IPS DF 4.7 (cell line): ENCODE measurements at regions not wholly inside any gene's neighbourhood (a gene's known extent, or its start where the extent isn't known, plus 50 kb on each side); places are given as distances from the start of the nearest gene placed in this dataset.

ENCODE experiments used
- DNase-seq: peaks from one replicate; pipeline ENCODE4 v3.0.0-alpha.2; 2013; ENCODE audit warnings: low spot score; ENCODE audit errors: extremely low read depth

DNA sequence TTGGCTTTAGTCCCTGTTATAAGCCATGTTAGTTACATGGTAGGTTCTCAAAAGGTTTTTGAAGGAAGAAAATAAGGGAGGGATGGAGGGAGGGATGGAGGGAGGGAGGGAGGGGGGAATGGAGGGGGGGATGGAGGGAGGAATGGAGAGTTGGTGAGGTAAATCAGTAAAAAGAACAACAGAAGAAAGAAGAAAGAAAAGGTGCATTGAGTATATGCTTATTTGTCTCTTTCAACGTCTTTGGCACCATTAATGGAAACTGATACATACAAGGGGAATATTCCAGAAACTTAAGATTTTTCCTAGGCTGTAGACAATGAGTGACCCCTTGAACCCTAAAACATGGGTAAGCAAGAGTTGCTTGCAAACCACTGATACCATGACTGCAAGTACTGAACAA lies 1056.3 kb downstream of the CDH11 start:
- DNase-seq, result no peak

DNA sequence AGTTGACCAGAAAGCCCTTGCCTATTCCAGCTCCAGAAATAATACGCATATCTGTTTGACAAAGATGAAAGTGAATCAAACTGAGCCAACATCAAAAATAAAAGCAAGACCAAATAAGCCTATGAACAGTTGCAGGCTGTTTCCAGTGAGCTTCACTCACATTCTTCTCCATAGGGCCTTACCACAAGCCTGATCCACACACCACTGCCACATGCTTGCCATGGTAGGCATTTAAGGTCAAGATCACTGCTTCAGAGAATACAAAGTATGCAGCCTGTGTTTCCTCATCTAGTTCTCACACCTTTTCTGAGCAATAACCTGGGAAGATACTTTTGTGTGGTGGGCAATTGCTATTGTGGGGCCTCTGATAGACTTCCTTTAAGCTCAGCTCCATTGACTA lies 1060.2 kb downstream of the CDH11 start:
- no peak for DNase-seq

DNA sequence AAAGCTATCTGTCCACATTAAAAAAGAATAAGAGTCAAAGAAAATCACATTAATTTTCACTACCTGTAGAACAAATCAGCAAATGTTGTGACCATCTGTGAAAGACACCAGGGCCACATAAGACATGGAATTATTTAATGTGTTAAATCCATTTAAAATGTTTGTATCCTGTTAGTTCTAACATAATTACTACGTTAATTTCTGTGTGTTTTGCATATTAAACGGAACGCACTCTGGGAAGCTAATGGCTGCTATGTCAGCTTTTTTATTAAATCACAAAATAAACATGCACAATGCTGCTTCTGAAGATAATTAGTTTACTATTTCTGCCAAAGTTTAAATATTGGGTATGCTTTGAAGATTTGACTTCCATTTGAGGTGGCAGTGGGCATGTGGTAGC lies 1061.2 kb downstream of the CDH11 start:
- DNase-seq, result no peak

DNA sequence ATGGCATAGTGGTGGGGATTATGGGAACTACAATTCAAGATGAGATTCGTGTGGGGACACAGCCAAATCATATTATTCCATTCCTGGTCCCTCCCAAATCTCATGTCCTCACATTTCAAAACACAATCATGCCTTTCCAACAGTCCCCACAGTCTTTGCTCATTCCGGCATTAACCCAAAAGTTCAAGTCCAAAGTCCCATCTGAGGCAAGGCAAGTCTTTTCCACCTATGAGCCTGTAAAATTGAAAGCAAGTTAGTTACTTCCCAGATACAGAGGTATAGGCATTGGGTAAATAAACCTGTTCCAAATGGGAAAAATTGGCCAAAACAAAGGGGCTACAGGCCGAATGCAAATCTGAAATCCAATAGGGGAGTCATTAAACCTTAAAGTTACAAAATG lies 1063.2 kb downstream of the CDH11 start:
- DNase-seq, result no peak

DNA sequence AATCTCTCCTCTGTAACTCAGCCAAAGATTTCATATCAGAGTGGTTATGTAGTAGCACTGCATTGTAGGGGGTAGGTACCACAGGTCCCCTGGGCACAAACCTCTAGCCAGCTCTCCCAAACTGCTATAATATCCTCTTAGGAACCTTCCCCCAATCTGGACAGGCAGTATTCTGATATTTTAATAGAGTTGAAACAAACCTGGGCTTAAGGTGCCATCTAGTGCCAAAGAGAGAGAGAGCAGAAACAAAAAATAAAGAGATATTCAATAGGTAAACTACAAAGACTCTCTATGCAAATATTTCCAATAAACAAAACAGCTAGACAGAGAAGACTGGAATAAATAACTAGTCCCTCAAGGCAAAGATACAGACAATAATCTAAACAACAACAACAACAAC lies 1070.0 kb downstream of the CDH11 start:
- DNase-seq, result no peak

DNA sequence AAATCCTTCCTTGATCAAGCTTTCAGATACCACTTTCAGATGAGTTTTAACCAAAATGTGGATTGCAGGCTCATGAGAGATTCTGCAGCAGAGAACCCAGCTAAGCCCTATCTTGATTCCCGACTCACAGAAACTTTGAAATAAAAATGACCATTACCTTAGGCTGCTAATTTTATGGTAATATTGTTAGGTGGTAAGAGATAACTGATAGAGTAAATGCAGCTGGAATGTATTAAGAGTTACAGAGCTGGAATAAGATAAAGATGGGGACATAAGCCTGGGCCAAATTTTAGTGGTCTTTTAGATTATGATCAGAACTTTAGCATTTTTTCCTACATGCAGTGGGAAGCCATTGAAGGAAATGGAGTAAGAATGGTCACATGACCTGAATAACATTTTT lies 1074.0 kb downstream of the CDH11 start:
- DNase-seq, result no peak

DNA sequence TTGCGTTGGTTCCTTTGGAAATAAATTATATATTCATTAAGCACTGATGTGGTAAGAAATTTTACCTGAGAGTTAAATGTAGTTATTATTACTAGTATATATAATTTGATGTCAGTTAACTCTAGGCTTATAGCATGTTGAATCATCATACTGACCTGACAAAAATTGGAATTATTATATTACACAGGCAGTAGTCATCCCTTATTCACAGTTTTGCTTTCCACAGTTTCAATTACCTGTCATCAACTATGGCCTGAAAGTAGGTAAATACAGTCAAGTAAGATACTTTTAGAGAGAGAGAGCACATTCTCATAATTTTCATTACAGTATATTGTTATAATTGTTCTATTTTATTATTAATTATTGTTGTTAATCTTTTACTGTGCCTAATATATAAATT lies 1074.7 kb downstream of the CDH11 start:
- DNase-seq, result no peak

DNA sequence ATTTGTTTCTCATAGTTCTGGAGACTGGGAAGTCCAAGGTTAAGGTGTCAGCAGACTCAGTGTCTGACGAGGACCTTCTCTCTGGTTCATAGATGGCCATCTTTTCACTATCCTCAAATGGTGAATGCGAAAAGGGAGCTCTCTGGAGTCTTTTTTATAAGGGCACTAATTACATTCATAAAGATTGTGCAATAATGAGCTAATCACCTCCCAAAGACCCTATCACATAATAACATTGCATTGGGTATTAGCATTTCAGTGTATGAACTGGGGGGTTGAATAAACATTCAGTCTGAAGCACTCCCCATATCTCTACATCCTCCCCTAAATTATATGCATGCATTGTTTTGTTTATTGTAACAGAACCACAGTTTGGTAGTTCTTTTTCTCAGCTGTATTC lies 1086.5 kb downstream of the CDH11 start:
- DNase-seq, result no peak

DNA sequence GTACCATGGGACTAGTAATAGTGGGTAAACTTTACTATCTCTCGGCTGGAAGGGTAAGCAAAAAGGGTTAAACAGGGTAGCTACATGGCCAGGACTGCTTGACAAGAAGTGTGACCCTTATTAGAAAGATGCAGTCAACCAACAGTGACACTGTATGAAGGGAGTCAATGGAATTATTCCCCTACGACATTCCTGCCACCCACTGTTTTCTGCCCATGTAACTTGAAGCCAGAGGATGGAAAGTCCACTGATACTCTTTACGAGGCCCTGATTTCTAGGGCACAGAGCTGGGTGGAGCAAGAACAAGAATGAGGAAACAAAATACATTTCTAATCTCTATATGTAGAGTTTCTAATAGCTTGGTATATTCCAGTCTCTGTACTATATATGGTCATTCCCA lies 1102.5 kb downstream of the CDH11 start:
- no peak for DNase-seq

DNA sequence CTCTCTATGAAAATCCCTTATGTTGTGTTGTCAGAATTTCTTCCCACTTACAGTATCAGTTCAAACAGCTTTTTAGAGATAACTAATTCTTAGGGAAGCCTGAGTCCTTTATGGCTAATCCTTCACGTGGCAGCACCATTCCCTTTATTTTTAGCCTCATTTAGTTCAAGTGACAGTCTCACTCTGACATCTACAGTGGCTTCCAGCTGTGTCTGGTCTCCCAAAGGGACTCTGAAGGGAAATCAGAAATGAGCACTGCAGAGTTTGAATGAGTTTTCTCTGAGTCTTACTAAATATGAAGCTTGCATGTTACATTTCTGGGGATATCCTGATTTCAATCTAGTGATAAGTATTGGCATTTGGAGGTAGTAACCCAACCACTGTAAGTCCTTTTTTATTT lies 1104.1 kb downstream of the CDH11 start:
- DNase-seq, result no peak

DNA sequence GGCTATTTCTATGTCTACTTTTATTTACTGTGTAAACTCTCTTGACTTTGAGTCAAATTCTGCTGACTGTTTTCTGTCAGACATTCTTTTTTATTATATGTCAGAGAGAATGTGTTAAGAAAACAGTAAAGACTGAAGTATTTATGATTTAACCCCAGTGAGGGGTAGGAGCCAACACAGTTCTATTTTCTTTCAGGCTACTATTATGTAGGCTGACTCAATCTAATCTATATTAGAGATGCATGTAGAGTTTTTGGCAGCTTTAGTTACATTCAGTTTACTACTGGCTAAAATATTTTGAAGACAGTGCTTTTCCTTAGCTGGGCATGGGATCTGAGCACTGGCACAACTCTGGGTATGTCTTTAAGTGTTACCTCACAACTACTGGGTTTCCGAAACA lies 1108.0 kb downstream of the CDH11 start:
- DNase-seq, result no peak

DNA sequence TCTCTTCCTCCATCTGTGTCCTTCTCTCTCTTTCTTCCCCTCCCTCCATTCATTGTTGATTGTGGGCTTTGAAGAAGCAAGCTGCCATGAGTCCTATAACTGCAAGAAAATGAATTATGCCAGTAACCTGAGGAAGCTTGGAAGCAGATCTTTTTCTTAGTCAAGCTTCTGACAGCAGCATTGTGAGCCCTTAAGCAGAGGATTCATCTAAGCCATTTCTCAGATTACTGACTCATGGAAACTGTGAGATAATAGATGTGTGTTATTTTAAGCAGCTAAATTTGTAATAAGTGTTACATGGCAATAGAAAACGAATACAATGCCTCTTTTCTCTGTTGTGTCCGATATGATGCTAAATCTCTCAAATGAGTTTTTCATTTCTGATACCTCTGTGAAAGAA lies 1109.7 kb downstream of the CDH11 start:
- no peak for DNase-seq

DNA sequence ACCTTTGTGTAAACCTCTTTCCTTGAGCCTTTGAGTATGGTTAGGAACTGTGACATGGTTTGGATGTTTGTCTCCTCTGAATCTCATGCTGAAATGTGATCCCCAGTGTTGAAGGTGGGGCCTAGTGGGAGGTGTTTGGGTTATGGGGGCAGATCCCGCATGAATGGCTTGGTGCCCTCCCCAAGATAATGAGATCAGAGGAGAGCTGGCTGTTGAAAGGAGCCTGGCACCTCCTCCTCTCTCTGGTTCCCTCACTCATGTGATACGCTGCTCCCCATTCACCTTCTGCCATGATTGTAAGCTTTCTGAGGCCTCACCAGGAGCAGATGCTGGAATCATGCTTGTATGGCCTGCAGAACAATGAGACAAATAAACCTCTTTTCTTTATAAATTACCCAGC lies 1110.2 kb downstream of the CDH11 start:
- DNase-seq, result no peak

DNA sequence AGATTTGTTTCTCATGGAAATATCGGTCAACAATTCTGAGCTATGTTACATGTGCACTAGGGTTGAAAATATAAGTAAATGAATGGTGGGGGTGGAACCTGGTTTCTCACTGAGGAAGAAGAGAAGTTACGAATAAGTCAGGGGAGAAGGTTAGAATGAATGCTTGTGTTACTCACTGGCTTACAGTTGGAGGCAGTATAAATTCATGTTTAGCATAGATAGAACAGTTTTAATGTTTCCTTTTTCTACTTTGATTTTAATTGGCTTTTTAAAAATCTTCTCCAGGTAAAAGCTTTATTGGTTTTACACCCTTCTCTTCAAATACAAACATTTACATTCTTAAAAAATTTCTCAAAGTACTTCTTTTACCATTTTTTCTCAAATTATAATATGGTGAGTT lies 1113.7 kb downstream of the CDH11 start:
- DNase-seq, result no peak

DNA sequence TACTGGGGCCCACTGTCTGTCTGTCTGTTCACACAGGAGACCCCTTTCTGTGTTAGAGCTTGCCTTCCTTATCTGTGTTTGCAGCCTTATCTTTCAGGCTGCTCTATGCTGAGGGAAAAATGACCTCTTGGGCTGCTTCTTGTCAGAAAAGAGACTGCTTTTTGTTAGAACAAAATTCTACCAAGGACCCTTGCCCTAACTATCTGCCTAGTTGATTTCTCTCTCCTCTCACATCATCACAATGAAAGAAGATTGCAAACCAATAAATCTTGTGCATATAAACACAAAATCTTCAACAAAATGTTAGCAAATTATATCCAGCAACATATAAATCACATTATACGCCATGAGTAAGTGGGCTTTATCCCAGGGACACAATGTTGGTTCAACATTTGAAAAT lies 1117.7 kb downstream of the CDH11 start:
- no peak for DNase-seq

DNA sequence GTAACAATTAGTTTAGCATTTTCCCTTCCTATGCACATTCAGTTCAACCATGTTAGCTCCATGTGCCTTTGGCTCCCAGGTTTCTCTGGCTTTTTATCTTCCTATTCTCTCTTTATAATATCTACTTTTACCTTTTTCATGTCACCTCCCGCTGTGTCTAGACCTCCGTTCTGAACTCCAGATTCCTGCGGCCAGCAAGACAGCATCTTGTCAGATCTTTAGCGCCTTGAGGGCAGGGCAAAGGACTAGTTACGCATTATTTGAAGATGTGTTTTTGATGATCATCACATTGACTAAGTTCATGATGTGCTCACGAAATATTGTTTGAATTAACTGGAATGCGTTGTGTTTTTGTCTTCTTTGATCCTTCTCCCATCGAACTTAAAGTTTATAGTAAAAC lies 1126.8 kb downstream of the CDH11 start:
- no peak for DNase-seq

DNA sequence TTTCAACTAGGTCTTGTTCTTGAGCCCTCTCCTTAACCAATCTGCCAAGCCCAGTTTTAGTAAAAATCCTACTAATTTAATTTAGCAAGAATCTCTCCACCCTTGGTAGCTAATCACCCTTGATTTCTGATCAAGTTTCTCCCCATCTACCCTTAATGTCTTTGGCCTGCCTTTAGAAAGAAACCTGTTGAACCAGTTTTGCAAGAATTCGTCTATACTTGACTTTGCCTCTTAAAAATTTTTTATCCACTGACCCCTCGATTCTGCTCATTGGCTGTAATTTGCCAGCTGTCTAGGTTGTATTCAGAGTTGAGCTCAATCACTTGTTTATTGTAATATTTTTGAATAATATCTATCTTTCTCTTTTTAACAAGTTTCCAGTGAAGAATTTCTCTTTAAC lies 1138.5 kb downstream of the CDH11 start:
- DNase-seq, result no peak

DNA sequence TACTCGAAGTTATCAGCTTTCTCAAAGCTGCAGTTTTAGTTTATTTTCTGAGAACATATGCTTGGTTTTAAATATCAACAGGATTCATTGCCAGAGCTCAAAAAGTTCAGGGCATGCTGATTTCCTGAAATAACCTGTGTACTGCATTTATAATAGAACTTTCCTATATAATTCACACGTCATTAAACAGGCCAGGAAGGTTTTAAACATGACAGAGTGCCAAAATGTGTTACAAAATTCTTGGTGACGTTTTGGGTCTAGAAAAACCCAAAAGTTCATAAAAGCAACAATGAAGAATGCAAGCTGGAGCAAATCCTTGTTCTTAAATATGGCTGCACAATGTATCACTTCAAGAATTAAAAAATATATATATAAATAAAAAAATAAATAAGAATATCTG lies 1139.1 kb downstream of the CDH11 start:
- no peak for DNase-seq

DNA sequence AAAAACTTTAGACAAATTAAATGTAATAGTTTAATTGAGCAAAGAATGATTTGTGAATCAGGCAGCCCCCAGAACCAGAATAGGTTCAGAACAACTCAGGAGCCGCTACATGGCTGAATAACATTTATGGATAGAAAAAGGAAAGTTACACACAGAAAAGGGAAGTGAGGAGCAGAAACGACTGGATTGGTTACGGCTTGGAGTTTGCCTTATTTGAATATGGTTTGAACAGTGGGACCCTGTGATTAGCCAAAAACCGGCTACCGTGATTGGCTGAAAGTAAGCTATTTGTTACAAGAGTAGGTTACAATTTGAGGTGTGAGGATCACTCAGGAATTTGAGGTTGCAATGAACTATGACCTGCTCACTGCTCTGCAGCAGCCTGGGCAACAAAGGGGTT lies 1139.8 kb downstream of the CDH11 start:
- no peak for DNase-seq

DNA sequence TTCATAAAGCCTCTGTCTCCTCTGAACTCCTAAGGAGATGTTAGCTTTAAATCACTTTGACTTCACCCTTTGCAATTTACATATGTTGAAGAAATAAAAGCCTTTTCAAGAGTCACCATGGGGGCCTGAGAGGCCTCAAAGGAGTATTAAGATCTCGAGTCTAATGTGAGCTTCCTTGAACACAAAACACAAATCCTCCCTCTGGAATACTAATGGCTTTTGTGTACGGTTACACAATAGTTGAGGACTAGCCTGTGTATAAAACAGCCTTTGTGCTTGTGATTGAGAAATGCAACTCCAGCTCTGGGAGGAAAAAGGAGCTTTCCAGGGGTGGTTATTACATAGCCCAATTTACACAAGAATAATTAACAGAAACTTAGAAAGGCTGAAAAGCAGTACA lies 1140.2 kb downstream of the CDH11 start:
- DNase-seq, result no peak

DNA sequence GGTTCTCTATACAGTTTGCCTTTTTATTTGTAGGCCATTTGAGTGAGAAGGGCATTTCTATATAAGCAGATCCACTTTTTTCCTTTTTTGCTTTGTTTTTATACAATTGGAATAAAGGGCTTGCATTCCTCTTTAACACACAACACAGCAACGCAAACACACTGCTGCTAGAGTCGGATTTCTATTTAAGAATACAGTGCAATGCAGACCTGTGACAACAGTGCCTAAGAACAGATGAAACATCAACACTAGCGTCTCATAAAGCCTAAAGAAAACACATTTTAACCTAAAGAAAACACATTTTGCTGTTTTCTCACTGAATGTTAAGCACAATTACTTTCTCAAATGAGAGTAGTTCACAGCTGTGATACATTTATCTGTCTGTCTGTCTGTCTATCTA lies 1141.1 kb downstream of the CDH11 start:
- DNase-seq, result no peak

DNA sequence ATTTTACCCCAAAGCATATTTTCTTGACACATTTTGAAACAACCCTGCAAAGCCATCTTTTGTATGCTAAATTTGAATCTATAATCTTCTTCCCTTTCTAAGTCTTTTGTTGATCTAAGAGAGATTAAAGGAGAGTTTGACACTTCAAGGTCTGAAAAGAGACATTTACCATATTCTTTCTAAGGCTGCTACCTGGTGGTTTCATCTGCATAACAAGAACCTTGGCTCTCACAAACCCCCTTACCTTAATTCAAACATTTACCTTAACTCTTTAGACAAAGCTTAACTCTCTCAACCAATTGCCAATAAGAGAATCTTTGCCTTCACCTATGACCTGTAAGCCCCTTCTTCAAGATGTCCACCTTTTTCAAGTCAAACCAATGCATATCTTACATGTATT lies 1143.6 kb downstream of the CDH11 start:
- DNase-seq, result peak; percentile 44

DNA sequence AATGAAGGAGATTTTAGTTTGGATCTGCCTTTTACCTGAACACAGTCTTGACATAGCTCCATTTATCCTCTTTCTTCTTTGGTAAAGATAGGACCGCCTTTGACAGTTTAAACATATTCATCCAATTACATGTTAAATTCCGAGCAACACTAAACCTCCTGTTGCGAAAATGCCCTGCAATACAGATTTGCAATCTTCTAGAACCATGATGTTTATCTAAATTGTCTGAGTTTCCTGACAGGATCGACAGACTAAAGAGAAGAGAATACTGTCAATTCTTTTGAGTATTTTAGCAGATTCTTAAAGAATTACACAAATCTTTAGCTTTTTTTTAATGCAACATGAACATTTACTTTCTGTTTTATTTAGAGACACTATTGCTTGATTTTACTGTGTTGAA lies 1145.5 kb downstream of the CDH11 start:
- DNase-seq, result no peak

DNA sequence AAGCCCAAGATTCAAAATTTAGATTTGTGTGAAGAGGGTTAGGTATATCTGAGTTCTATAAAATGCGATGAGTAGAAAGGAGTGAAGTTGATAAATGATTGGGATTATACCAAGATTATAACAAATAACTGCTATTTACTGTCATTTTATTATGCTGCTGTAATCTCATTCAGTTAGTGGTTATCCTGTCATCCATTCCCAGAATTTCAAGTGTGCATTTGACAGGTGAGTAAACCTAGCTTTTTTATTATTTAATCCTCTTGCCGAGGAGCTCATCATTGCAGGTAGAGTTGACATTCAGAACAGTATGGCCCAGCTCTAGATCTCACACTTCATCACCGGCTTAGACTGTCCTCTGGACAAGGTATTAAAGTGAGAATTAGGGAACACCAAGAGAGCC lies 1146.2 kb downstream of the CDH11 start:
- DNase-seq, result no peak

DNA sequence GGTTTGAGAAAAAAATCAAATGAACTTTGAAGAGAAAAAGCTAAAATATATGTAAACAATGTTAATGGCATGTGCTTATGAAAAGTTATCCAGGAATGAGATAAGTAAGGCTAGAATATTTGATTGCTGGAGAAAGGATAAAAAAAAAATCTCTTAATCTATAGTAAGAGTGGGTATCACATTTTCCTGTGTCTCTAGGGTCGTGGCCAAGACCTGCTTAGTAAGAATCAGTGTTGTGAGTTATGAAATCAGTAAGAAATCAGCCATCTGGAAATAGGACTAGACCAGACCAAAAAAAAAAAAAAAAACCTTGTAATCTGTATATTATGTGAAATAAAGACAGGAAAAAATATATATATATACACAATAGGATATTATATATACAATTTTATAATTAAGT lies 1153.9 kb downstream of the CDH11 start:
- DNase-seq, result no peak
